Lung (tissue), 11 donors: ENCODE measurements at regions not wholly inside any gene's neighbourhood (a gene's known extent, or its start where the extent isn't known, plus 50 kb on each side); places are given as distances from the start of the nearest gene placed in this dataset.

Experiments used
- ATAC-seq: fragments of 200-7000 bp; cut with Tn5 transposase; one replicate; pipeline ENCODE4 v1.9.1; 2020; ENCODE audit warnings: moderate number of reproducible peaks; ENCODE audit not compliant: insufficient read depth, low FRiP score
- DNase-seq, 3 donors: peaks; one replicate each; pipeline ENCODE4 v3.0.0-alpha.2; 2013 to 2017
- H3K27ac ChIP-seq, 2 donors: one replicate each; pipeline ENCODE4 v1.5.1; 2013; ENCODE audit warnings: mild to moderate bottlenecking in 2 of 2, moderate library complexity in 2 of 2, control low read depth in 1 of 2, inconsistent platforms in 1 of 2, low read depth in 1 of 2, low read length in 1 of 2
- H3K27me3 ChIP-seq, 3 donors: one replicate each; pipeline ENCODE4 v1.5.1; 2013; ENCODE audit warnings: low read length in 2 of 3; ENCODE audit not compliant: control insufficient read depth in 3 of 3, insufficient read depth in 3 of 3
- H3K36me3 ChIP-seq, 4 donors: one replicate each; pipeline ENCODE4 v1.5.1; 2013; ENCODE audit warnings: low read length in 4 of 4, mild to moderate bottlenecking in 1 of 4, moderate library complexity in 1 of 4; ENCODE audit not compliant: control insufficient read depth in 4 of 4, insufficient read depth in 4 of 4
- H3K4me1 ChIP-seq, 5 donors: one replicate each; pipeline ENCODE4 v1.5.1; 2013; ENCODE audit warnings: low read length in 5 of 5, mild to moderate bottlenecking in 2 of 5, moderate library complexity in 1 of 5; ENCODE audit not compliant: control insufficient read depth in 5 of 5, insufficient read depth in 5 of 5
- H3K4me3 ChIP-seq: one replicate; pipeline ENCODE4 v1.5.1; 2013; ENCODE audit warnings: mild to moderate bottlenecking, control low read depth, moderate library complexity
- H3K9ac ChIP-seq, 2 donors: one replicate each; pipeline ENCODE4 v1.5.1; 2013; ENCODE audit warnings: low read length in 2 of 2, control low read depth in 1 of 2; ENCODE audit not compliant: insufficient read depth in 1 of 2
- H3K9me3 ChIP-seq, 4 donors: one replicate each; pipeline ENCODE4 v1.5.1; 2013; ENCODE audit warnings: low read length in 3 of 4, mild to moderate bottlenecking in 1 of 4, moderate library complexity in 1 of 4; ENCODE audit not compliant: control insufficient read depth in 4 of 4, insufficient read depth in 3 of 4
- CTCF ChIP-seq: IDR thresholded peaks from 2 replicates; pipeline ENCODE4 v1.5.1; 2012; ENCODE audit warnings: mild to moderate bottlenecking; ENCODE audit errors: control extremely low read depth, extremely low read depth
- WGBS, 2 donors: extraction: QIAGEN DNeasy Blood & Tissue Kit; methylation state at CpG; one replicate each; pipeline ENCODE4 v1.1.7; 2013; 5-methylcytosine and 5-hydroxymethylcytosine counted together
- donor health status: control.
- donor health status: control.
- donor health status: Bipolar disorder and iron deficiency.
- donor health status: healthy.
- donor health status: DM: yes; HTN: yes; CAD: no.

GRCh38 chr9:38286766-38287165 is 105.7 kb upstream of the ALDH1B1 start:
- Histone ChIP-seq H3K36me3 (no peaks in the 10 kb centered on the region), H3K4me3 (no peak overlapping the region), H3K9ac (no peak overlapping the region), H3K27me3 (no peaks in the 10 kb centered on the region), H3K27ac (no peak overlapping the region), H3K4me1 (no peaks in the 10 kb centered on the region), H3K9me3 (no peaks in the 10 kb centered on the region)
- 80 to 84% methylated on average over 2 of the region's 2 CpGs for WGBS, 2 donors
- no peak for TF ChIP-seq CTCF
- DNase-seq, result no peak
- ATAC-seq, result no peak

- TF ChIP-seq CTCF, result no peak
- H3K27ac ChIP-seq, result no peak overlapping the region
- no peaks in the 10 kb centered on the region for H3K4me1 ChIP-seq
- no peak overlapping the region for H3K9ac ChIP-seq
- ATAC-seq (no peak), DNase-seq (no peak)
- H3K9me3 ChIP-seq, result no peaks in the 10 kb centered on the region
- no peaks in the 10 kb centered on the region for H3K36me3 ChIP-seq
- H3K4me3 ChIP-seq, result no peak overlapping the region
- no peaks in the 10 kb centered on the region for H3K27me3 ChIP-seq
Observed at GRCh38 chr9:38286357-38286756, 106.1 kb upstream of the ALDH1B1 start.

- DNase-seq (no peak), ATAC-seq (no peak)
- 35 to 79% methylated on average over 2 of the region's 2 CpGs for WGBS, 2 donors
- no peaks in the 10 kb centered on the region for H3K9me3 ChIP-seq
- no peak for TF ChIP-seq CTCF
- H3K4me3 ChIP-seq, result no peak overlapping the region
- no peaks in the 10 kb centered on the region for H3K36me3 ChIP-seq
- no peaks in the 10 kb centered on the region for H3K27me3 ChIP-seq
- no peak overlapping the region for H3K27ac ChIP-seq
- no peaks in the 10 kb centered on the region for H3K4me1 ChIP-seq
- no peak overlapping the region for H3K9ac ChIP-seq
Observed at GRCh38 chr9:38285236-38285635, 107.3 kb upstream of the ALDH1B1 start.

GRCh38 chr9:38284588-38285051 is 107.9 kb upstream of the ALDH1B1 start:
- no peak overlapping the region for H3K9ac ChIP-seq
- no peak overlapping the region for H3K27ac ChIP-seq
- H3K4me1 ChIP-seq, result no peaks in the 10 kb centered on the region
- no peaks in the 10 kb centered on the region for H3K36me3 ChIP-seq
- H3K27me3 ChIP-seq, result no peaks in the 10 kb centered on the region
- no peaks in the 10 kb centered on the region for H3K9me3 ChIP-seq
- TF ChIP-seq CTCF, result no peak
- WGBS, 2 donors, result 73 to 85% methylated on average over 10 of the region's 10 CpGs
- ATAC-seq (no peak), DNase-seq (no peak)
- H3K4me3 ChIP-seq, result no peak overlapping the region
